ENCODE measurements at regions not wholly inside any gene's neighbourhood (a gene's known extent, or its start where the extent isn't known, plus 50 kb on each side); places are given as distances from the start of the nearest gene placed in this dataset.

DNA sequence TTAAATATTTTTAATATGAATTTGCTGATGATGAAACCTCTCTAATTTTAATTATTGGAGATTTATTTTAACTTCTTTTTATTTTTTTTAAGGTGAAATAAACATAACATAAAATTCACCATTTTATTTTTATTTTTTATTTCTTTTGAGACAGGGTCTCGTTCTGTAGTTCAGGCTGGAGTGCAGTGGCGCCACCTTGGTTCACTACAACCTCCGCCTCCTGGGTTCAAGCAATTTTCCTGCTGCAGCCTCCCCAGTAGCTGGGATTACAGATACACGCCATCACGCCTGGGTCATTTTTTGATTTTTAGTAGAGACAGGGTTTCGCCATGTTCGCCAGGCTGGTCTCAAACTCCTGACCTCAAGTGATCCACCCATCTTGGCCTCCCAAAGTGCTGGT, 402.9 kb downstream of the PRR16 start:
- no peaks in the 10 kb centered on the region for H3K4me1 ChIP-seq (ENCODE audit: control insufficient read depth in 1 of 2, insufficient read depth in 2 of 2, low read depth in 1 of 2, low read length in 1 of 2)
- no peak for DNase-seq
- no peak overlapping the region for H3K27ac ChIP-seq (ENCODE audit: low read depth in 2 of 2, low read length in 1 of 2)
- no peak for TF ChIP-seq TAF1 (IDR thresholded peaks at IDR 0.05; ENCODE audit: borderline replicate concordance, low read depth, low read length)
- no peak for TF ChIP-seq RXRA (IDR thresholded peaks at IDR 0.05; ENCODE audit: borderline replicate concordance, low read depth)
- TF ChIP-seq IRF3 (IDR thresholded peaks at IDR 0.05; ENCODE audit: low read depth, low read length) = no peak
- H3F3A ChIP-seq (replicated peaks; ENCODE audit: insufficient read depth) = peaks cover under 1% of the 10 kb centered on the region
- ChIA-PET POLR2A (no interaction called here), CTCF (no interaction called here)
- H3K36me3 ChIP-seq (replicated peaks in 1 of 2; ENCODE audit: control insufficient read depth in 1 of 2, insufficient read depth in 2 of 2, low read length in 1 of 2) = no peaks in the 10 kb centered on the region
- H3K4me2 ChIP-seq = no peak overlapping the region
- H3K4me3 ChIP-seq (ENCODE audit: low read depth in 2 of 2, low read length in 1 of 2) = no peak overlapping the region
- no peaks in the 10 kb centered on the region for H3K27me3 ChIP-seq (ENCODE audit: insufficient read depth)
- H4K20me1 ChIP-seq (ENCODE audit: insufficient read depth) = no peaks in the 10 kb centered on the region
- WGBS (ENCODE audit: low lambda C conversion rate) = 98% methylated on average over 7 of the region's 7 CpGs
- no peak overlapping the region for H2AFZ ChIP-seq (ENCODE audit: low read depth)
- no peaks in the 10 kb centered on the region for H3K9me2 ChIP-seq
- no peaks in the 10 kb centered on the region for H3K9me3 ChIP-seq
- H3K79me2 ChIP-seq (ENCODE audit: insufficient read depth) = no peaks in the 10 kb centered on the region
- H3K9ac ChIP-seq = no peak overlapping the region

DNA sequence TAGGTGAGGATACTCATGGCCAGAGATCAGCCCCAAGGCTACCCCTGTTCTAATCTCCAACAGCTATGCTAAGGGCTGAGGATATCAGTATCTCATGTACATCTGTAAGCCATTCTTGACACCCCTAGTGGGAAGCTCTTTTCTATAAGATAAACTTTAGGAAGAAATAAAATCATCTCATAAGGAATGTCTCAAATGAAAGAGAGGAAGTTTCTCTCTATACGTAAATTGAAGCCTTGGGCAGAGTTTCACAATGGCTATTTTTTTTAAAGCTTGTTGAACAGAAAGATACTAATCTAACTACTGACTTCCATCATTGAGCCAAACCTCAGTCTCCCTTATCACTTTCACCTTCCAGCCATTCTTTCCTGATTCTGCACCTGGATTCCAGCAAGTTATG, 405.7 kb downstream of the PRR16 start:
- 97% methylated on average over 1 of the region's 1 CpG for WGBS (ENCODE audit: low lambda C conversion rate)

More for the DNA sequence above, 405.7 kb downstream of the PRR16 start:
- no peaks in the 10 kb centered on the region for H3K9me3 ChIP-seq
- H3K9ac ChIP-seq = no peak overlapping the region
- CTCF ChIA-PET = no interaction called here
- POLR2A ChIA-PET = no interaction called here
- no peak overlapping the region for H3K4me3 ChIP-seq (ENCODE audit: low read depth in 2 of 2, low read length in 1 of 2)
- no peaks in the 10 kb centered on the region for H3K79me2 ChIP-seq (ENCODE audit: insufficient read depth)
- peaks cover 0 to 7% of the 10 kb centered on the region in 2 experiments; a peak in 2 of 4 replicates for H3K4me1 ChIP-seq (ENCODE audit: control insufficient read depth in 1 of 2, insufficient read depth in 2 of 2, low read depth in 1 of 2, low read length in 1 of 2)
- TF ChIP-seq RCOR1 (IDR thresholded peaks at IDR 0.05; ENCODE audit: low read length) = no peak
- no peak for TF ChIP-seq TEAD4 (IDR thresholded peaks at IDR 0.05; ENCODE audit: borderline replicate concordance, insufficient read depth)
- no peak for TF ChIP-seq SMC3 (IDR thresholded peaks at IDR 0.05; ENCODE audit: low read depth, low read length)
- no peak for TF ChIP-seq EP300 (IDR thresholded peaks at IDR 0.05; ENCODE audit: borderline replicate concordance in 1 of 2, low read depth in 1 of 2, low read length in 1 of 2)
- no peak for TF ChIP-seq NRF1 (IDR thresholded peaks at IDR 0.05; ENCODE audit: low read depth, low read length)
- no peak for TF ChIP-seq FOSL2 (IDR thresholded peaks at IDR 0.05; ENCODE audit: borderline replicate concordance, low read depth)
- no peak for TF ChIP-seq TCF12 (IDR thresholded peaks at IDR 0.05)
- TF ChIP-seq MXI1 (IDR thresholded peaks at IDR 0.05; ENCODE audit: low read depth, low read length) = no peak
- TF ChIP-seq POLR2AphosphoS5 (IDR thresholded peaks at IDR 0.05; ENCODE audit: low read depth, low read length) = no peak
- TF ChIP-seq ELF1 (IDR thresholded peaks at IDR 0.05) = no peak
- TF ChIP-seq, protein P1, sequence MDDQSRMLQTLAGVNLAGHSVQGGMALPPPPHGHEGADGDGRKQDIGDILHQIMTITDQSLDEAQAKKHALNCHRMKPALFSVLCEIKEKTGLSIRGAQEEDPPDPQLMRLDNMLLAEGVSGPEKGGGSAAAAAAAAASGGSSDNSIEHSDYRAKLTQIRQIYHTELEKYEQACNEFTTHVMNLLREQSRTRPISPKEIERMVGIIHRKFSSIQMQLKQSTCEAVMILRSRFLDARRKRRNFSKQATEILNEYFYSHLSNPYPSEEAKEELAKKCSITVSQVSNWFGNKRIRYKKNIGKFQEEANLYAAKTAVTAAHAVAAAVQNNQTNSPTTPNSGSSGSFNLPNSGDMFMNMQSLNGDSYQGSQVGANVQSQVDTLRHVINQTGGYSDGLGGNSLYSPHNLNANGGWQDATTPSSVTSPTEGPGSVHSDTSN (IDR thresholded peaks at IDR 0.05) = no peak
- TF ChIP-seq MEF2A (IDR thresholded peaks at IDR 0.05; ENCODE audit: borderline replicate concordance, low read depth) = no peak
- TF ChIP-seq FOXM1 (IDR thresholded peaks at IDR 0.05; ENCODE audit: low read depth) = no peak
- TF ChIP-seq GABPA (IDR thresholded peaks at IDR 0.05; ENCODE audit: low read depth) = no peak
- no peak for TF ChIP-seq GATA2 (CRISPR knock-in tag; IDR thresholded peaks at IDR 0.05)
- TF ChIP-seq, protein P2, sequence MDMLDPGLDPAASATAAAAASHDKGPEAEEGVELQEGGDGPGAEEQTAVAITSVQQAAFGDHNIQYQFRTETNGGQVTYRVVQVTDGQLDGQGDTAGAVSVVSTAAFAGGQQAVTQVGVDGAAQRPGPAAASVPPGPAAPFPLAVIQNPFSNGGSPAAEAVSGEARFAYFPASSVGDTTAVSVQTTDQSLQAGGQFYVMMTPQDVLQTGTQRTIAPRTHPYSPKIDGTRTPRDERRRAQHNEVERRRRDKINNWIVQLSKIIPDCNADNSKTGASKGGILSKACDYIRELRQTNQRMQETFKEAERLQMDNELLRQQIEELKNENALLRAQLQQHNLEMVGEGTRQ (IDR thresholded peaks at IDR 0.05; ENCODE audit: borderline replicate concordance, low read depth, low read length) = no peak
- TF ChIP-seq FOXJ3 (CRISPR knock-in tag; IDR thresholded peaks at IDR 0.05) = no peak
- H2AFZ ChIP-seq (ENCODE audit: low read depth) = no peak overlapping the region
- H3F3A ChIP-seq (replicated peaks; ENCODE audit: insufficient read depth) = peaks cover 10% of the 10 kb centered on the region
- H4K20me1 ChIP-seq (ENCODE audit: insufficient read depth) = no peaks in the 10 kb centered on the region
- H3K27me3 ChIP-seq (ENCODE audit: insufficient read depth) = no peaks in the 10 kb centered on the region
- no peaks in the 10 kb centered on the region for H3K9me2 ChIP-seq
- no peak for DNase-seq
- H3K27ac ChIP-seq (ENCODE audit: low read depth in 2 of 2, low read length in 1 of 2) = no peak overlapping the region
- H3K36me3 ChIP-seq (replicated peaks in 1 of 2; ENCODE audit: control insufficient read depth in 1 of 2, insufficient read depth in 2 of 2, low read length in 1 of 2) = no peaks in the 10 kb centered on the region
- H3K4me2 ChIP-seq = no peak overlapping the region

Data from SK-N-SH (cell line).